Retinal pigment epithelial cell (primary cell): ENCODE measurements at regions not wholly inside any gene's neighbourhood (a gene's known extent, or its start where the extent isn't known, plus 50 kb on each side); places are given as distances from the start of the nearest gene placed in this dataset.

Experiments
- DNase-seq: peaks from one replicate; pipeline ENCODE4 v3.0.0-alpha.2; 2010; ENCODE audit warnings: low read depth
- H3K4me3 ChIP-seq: 2 replicates; pipeline ENCODE4 v1.5.1; 2011; ENCODE audit warnings: mild to moderate bottlenecking, low read length, control low read depth, moderate library complexity
- CTCF ChIP-seq: conservative IDR thresholded peaks from 2 replicates; pipeline ENCODE4 v1.5.1; 2011; ENCODE audit warnings: low read depth, low read length, control low read depth, inconsistent platforms

GRCh38 chr2:64295326-64296139, 151.3 kb upstream of the PELI1 start:
- no peak for DNase-seq
- H3K4me3 ChIP-seq, result no peak overlapping the region
- TF ChIP-seq CTCF, result no peak

- H3K4me3 ChIP-seq, result no peak overlapping the region
- no peak for DNase-seq
Measured at GRCh38 chr2:64296140-64296480, 151.9 kb upstream of the PELI1 start.

GRCh38 chr2:64296695-64297346, 152.6 kb upstream of the PELI1 start:
- no peak for TF ChIP-seq CTCF
- DNase-seq, result no peak
- H3K4me3 ChIP-seq, result no peak overlapping the region

More at GRCh38 chr2:64296140-64296480, 151.9 kb upstream of the PELI1 start:
- TF ChIP-seq CTCF, result no peak

- DNase-seq, result no peak
- TF ChIP-seq CTCF, result no peak
- no peak overlapping the region for H3K4me3 ChIP-seq
Measured at GRCh38 chr2:64298161-64298560, 153.9 kb upstream of the PELI1 start.

GRCh38 chr2:64300066-64300465, 153.9 kb upstream of the LGALSL start:
- H3K4me3 ChIP-seq, result no peak overlapping the region
- no peak for TF ChIP-seq CTCF
- no peak for DNase-seq

- TF ChIP-seq CTCF, result no peak
- no peak overlapping the region for H3K4me3 ChIP-seq
- DNase-seq, result no peak
Measured at GRCh38 chr2:64303250-64303649, 150.7 kb upstream of the LGALSL start.

GRCh38 chr2:64307421-64307820, 146.5 kb upstream of the LGALSL start:
- H3K4me3 ChIP-seq, result no peak overlapping the region
- DNase-seq, result no peak
- TF ChIP-seq CTCF, result no peak
